HG02759 (cell line): ENCODE measurements at regions not wholly inside any gene's neighbourhood (a gene's known extent, or its start where the extent isn't known, plus 50 kb on each side); places are given as distances from the start of the nearest gene placed in this dataset.
A peak's percentile ranks its signal among the peaks of the same experiment; 100 is the strongest.
"Not testable (repeated sequence)": the region's sequence is repeated elsewhere in the genome, so short reads cannot be mapped to it uniquely, and the experiment has no call there.

Experiments used
- ATAC-seq: cut with Tn5 transposase; IDR thresholded peaks from one replicate; pipeline ENCODE4 v1.9.1; 2021; ENCODE audit warnings: mild to moderate bottlenecking, moderate library complexity; ENCODE audit not compliant: unreplicated experiment

- no peak for ATAC-seq
Measured at GRCh38 chr9:129459547-129460322, 161.2 kb downstream of the C9orf50 start.

GRCh38 chr9:129458663-129459546, 162.0 kb downstream of the C9orf50 start:
- no peak for ATAC-seq

GRCh38 chr9:129458155-129458661, 162.7 kb downstream of the C9orf50 start:
- peak; percentile 45 for ATAC-seq

GRCh38 chr9:129457325-129457779, 163.5 kb downstream of the C9orf50 start:
- ATAC-seq: no peak

- ATAC-seq: no peak
Measured at GRCh38 chr9:129456549-129457324, 164.2 kb downstream of the C9orf50 start.

- no peak for ATAC-seq
Measured at GRCh38 chr9:129455151-129455995, 165.5 kb downstream of the C9orf50 start.

- ATAC-seq: no peak
Measured at GRCh38 chr9:129454467-129455067, 166.3 kb downstream of the C9orf50 start.

- no peak for ATAC-seq
Measured at GRCh38 chr9:129453734-129454133, 167.2 kb downstream of the C9orf50 start.

- no peak for ATAC-seq
Measured at GRCh38 chr9:129451669-129452068, 169.2 kb downstream of the C9orf50 start.

GRCh38 chr9:129451089-129451656, 169.7 kb downstream of the C9orf50 start:
- ATAC-seq: no peak

GRCh38 chr9:129449066-129449465, 171.8 kb downstream of the C9orf50 start:
- ATAC-seq: no peak

- no peak for ATAC-seq
Measured at GRCh38 chr9:129446828-129447550, 173.9 kb downstream of the C9orf50 start.

GRCh38 chr9:129445794-129446306, 175.1 kb downstream of the C9orf50 start:
- ATAC-seq: no peak

- ATAC-seq: not testable (repeated sequence)
Measured at GRCh38 chr9:129443515-129444164, 177.3 kb downstream of the C9orf50 start.

- no peak for ATAC-seq
Measured at GRCh38 chr9:129442803-129443511, 177.9 kb downstream of the C9orf50 start.

- no peak for ATAC-seq
Measured at GRCh38 chr9:129441852-129442251, 179.0 kb downstream of the C9orf50 start.
